MG63 (cell line): ENCODE measurements at regions not wholly inside any gene's neighbourhood (a gene's known extent, or its start where the extent isn't known, plus 50 kb on each side); places are given as distances from the start of the nearest gene placed in this dataset.

Source experiments
- DNase-seq: peaks from one replicate; pipeline ENCODE4 v3.0.0-alpha.2; 2020
- H3K27me3 ChIP-seq: fragments of 250-450 bp; sonication (Bioruptor Pico); 2 replicates; pipeline ENCODE4 v1.5.1; 2020; ENCODE audit warnings: mild to moderate bottlenecking, moderate library complexity
- H3K36me3 ChIP-seq: fragments of 250-450 bp; sonication (Bioruptor Pico); 2 replicates; pipeline ENCODE4 v1.5.1; 2020; ENCODE audit warnings: mild to moderate bottlenecking, moderate library complexity
- H3K4me3 ChIP-seq: fragments of 250-450 bp; sonication (Bioruptor Pico); 2 replicates; pipeline ENCODE4 v1.5.1; 2020; ENCODE audit warnings: mild to moderate bottlenecking, moderate library complexity
- H3K9me3 ChIP-seq: fragments of 250-450 bp; sonication (Bioruptor Pico); 2 replicates; pipeline ENCODE4 v1.5.1; 2020; ENCODE audit warnings: mild to moderate bottlenecking, moderate library complexity

GRCh38 chr15:89401631-89402517 is 67.2 kb upstream of the POLG start:
- H3K27me3 ChIP-seq, result no peaks in the 10 kb centered on the region
- peak; percentile 58 for DNase-seq
- H3K36me3 ChIP-seq, result no peaks in the 10 kb centered on the region
- peak overlapping the region; percentile 40 for H3K4me3 ChIP-seq
- H3K9me3 ChIP-seq, result no peaks in the 10 kb centered on the region

DNA sequence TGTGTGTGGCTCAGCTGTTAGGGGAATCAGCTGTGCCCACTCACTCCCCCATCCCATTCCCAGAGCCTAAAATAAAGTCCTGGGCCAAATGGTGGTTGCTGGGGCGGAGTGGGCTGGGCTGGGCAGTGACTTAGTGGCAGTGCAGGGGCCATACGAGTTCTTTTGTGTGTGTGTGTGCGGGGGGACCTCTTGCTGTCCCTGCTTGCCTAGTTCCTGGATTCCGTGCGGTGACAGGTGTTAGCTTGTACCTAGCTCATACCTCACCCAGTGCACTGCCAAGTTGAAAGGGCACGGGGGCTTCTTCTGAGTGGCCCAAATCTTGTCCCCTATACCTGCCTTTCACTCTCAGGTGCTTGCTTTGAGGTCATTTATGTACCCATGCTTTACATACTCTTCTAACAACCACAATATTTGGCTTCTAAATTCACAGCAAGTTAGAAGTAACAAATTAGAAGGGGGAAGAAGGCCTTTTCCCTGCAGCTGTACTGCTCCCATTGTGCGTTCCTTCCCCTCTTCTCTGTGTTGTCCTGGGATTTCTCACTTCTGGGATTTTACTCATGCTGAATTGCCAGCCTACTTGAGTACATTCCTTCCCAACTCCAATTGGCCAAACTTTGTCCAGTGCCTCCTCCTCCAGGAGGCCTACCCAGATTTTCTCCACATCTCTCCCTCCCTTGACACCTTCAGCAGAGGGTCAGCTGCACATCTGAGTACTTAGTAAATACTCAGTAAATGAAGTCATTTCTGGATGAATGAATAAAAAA is 66.3 kb upstream of the POLG start:
- H3K36me3 ChIP-seq, result no peaks in the 10 kb centered on the region
- peak overlapping the region; percentile 48 for H3K4me3 ChIP-seq
- no peak for DNase-seq
- no peaks in the 10 kb centered on the region for H3K27me3 ChIP-seq
- no peaks in the 10 kb centered on the region for H3K9me3 ChIP-seq

- DNase-seq, result peak; percentile 51
- H3K27me3 ChIP-seq, result no peaks in the 10 kb centered on the region
- no peaks in the 10 kb centered on the region for H3K36me3 ChIP-seq
- H3K9me3 ChIP-seq, result no peaks in the 10 kb centered on the region
- peak overlapping the region; percentile 48 for H3K4me3 ChIP-seq
These were observed 65.6 kb upstream of the POLG start for GRCh38 chr15:89400116-89400781.

DNA sequence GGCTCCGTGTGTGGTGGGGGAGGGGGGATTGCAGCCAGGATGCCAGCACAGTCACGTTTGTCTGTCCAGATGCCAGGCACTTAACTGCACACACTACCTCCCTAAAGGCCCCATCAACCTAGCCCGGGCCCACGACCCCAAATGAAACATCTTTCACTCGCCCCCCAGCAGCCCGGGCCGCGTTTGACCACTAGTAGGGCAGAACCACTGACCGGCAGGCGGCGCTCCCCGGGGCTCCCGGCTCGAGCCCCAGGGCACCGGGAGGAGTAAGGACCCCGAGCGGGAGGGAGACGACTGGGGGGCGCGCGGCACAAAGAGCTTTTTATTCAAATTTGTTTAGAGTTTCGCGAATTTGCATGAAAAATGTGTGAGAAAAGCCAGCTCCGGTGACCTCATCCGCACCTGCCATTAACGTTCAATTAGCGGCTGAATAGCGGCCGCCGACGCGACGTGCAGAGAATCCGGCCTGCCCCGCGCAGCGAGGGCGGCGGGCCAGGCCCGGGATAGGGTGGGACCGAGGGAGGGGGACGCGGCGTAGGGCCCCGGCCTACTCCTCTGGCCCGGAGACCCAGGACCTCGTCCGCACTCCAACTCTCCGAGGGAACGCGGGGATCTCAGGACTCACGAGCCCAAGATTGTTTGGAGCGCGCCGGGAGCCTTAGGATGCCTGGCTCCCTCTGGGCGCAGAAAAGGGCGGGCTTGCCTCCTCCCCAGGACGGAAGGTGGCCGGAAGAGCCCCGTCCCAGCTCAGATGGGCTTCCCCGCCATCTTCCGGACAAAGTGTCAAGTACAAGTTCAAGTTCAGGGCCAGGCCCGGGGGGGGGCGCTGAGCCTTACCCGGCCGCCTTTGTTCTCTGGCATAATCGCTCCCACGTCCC is 64.9 kb upstream of the POLG start:
- Histone ChIP-seq H3K9me3 (no peaks in the 10 kb centered on the region), H3K27me3 (no peaks in the 10 kb centered on the region)
- DNase-seq, result peak; percentile 70

DNA sequence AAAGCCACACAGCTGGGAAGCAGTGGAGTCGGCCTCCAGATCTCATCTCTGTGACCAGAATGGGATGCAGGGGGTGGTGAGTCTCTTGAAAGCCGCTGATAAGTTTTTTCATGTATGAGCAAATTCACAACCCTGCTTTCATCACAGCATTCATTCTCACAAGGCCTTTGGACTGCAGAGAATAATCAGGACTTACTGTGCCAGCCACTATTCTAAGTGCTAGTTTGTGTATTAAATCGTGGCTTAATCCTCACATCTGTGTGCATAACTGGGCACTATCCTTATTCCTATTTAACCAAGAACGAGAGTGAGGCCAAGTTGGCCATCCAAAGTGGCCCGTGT is 64.2 kb upstream of the POLG start:
- Histone ChIP-seq H3K9me3 (no peaks in the 10 kb centered on the region), H3K4me3 (peak overlapping the region; percentile 48), H3K27me3 (no peaks in the 10 kb centered on the region), H3K36me3 (no peaks in the 10 kb centered on the region)
- DNase-seq, result no peak

More for the DNA sequence above, 64.9 kb upstream of the POLG start:
- H3K36me3 ChIP-seq, result no peaks in the 10 kb centered on the region
- peak overlapping the region; percentile 48 for H3K4me3 ChIP-seq

DNA sequence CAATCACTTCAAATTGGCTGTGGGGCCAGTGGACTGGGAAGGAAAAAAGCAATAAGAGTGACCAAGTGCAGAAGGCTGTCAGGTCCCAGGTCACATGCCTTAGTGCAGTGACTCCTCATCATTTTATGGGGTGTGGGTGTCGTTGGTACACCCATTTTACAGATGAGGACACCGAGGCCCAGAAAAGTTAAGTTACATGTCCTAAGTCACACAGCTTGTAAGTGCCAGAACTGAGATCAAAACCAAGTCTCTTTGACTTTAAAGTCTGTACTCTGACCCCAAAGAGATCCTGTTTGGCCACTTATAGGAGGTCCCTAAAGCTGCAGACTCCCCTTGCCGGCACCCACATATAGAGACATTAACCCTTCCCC is 63.0 kb upstream of the POLG start:
- Histone ChIP-seq H3K9me3 (no peaks in the 10 kb centered on the region), H3K4me3 (no peak overlapping the region), H3K27me3 (no peaks in the 10 kb centered on the region), H3K36me3 (no peaks in the 10 kb centered on the region)
- no peak for DNase-seq

DNA sequence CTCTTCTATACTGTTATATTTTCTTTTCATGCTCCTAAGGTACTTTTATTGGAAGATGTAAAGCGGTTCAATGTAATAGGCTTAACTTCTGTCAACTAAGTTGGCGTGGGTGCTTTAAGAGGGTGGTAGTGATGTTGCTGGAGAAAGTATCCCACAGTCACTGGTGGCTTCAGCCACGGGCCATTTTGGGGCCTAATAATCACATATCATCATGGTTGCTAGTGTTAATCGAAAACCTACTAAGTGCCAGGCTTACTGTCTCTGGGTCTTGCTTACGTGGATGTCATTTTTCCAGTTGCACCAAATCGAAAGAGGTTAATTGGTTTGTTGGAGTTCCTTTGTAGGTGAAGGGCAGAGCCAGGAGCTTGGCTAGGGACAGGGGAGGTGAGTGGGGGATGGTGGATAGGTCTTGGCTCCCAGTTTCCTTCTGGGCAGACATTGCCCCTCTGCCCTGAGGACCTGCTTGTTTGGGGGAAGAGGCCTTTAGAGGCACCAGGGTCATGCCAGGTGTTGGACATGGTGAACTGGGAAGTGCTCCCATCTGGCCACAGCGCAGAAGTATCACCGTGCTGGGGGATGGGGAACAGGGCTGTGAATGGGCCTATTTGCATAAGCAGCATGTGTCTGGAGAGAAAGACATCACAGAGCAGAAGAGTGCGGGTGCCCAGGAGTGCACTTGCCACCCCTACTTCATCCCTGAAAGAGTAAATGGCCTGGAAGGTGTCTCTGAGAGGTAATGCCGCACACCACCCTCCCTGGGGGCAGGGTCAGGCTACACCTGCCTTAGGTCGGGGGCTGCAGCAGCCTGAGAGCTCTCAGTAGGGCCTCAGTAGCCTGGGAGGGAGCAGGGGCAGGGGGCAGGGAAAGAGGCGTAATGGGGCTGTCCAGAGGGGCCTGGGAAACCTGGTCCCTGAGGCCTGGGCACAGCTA is 62.4 kb upstream of the POLG start:
- Histone ChIP-seq H3K4me3 (no peak overlapping the region), H3K9me3 (no peaks in the 10 kb centered on the region), H3K36me3 (no peaks in the 10 kb centered on the region), H3K27me3 (no peaks in the 10 kb centered on the region)
- no peak for DNase-seq

DNA sequence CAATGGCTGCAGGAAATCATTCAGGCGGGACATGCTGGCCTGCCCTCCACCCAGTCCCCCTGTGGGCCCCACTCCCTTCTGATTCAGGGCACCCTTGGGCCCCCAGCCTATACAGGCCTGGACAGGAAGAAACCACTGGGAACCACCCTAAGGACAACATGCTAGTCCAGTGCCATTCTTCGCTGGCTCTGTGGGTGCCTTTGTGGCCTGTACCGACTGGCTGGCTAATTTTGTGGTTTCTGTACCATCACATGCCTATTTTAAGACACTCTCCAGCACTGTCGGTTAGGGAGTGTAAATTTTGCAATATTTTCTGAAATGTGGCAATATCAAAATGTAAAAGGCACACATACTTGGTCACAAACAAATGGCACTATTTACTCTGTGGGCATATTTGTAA is 61.4 kb upstream of the POLG start:
- no peak overlapping the region for H3K4me3 ChIP-seq
- DNase-seq, result no peak
- H3K27me3 ChIP-seq, result no peaks in the 10 kb centered on the region
- no peaks in the 10 kb centered on the region for H3K36me3 ChIP-seq
- H3K9me3 ChIP-seq, result no peaks in the 10 kb centered on the region

DNA sequence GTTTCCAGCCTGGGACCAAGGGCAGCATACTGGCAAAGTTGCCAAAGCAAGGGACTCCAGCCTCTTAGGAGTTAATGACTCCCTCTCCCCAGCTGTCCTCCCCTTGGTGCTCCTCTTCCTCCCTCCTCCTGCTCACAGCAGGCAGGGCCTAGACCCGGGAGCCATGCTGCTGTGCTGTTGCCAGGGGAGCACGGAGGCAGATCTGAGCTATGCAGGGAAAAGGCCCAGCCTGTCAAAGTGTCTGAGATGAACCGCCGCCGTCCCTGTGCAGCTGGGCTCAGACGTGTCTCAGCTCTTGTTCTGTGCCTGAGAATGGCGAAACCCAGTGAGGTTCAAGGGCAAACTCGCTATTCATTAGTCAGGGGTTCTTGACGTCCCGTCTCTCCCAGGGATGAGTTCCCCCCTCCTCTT is 60.8 kb upstream of the POLG start:
- no peak for DNase-seq
- H3K36me3 ChIP-seq, result no peaks in the 10 kb centered on the region
- H3K27me3 ChIP-seq, result no peaks in the 10 kb centered on the region
- H3K9me3 ChIP-seq, result no peaks in the 10 kb centered on the region
- no peak overlapping the region for H3K4me3 ChIP-seq

- Histone ChIP-seq H3K4me3 (no peak overlapping the region), H3K27me3 (no peaks in the 10 kb centered on the region)
These were observed 60.4 kb upstream of the POLG start for GRCh38 chr15:89395031-89395430.

GRCh38 chr15:89393056-89393455 is 58.4 kb upstream of the POLG start:
- H3K36me3 ChIP-seq, result no peaks in the 10 kb centered on the region
- H3K4me3 ChIP-seq, result no peak overlapping the region
- no peaks in the 10 kb centered on the region for H3K9me3 ChIP-seq
- H3K27me3 ChIP-seq, result no peaks in the 10 kb centered on the region
- DNase-seq, result no peak

More at GRCh38 chr15:89395031-89395430, 60.4 kb upstream of the POLG start:
- no peak for DNase-seq
- Histone ChIP-seq H3K9me3 (no peaks in the 10 kb centered on the region), H3K36me3 (no peaks in the 10 kb centered on the region)

- no peak for DNase-seq
- no peaks in the 10 kb centered on the region for H3K9me3 ChIP-seq
- no peaks in the 10 kb centered on the region for H3K36me3 ChIP-seq
- no peaks in the 10 kb centered on the region for H3K27me3 ChIP-seq
- H3K4me3 ChIP-seq, result no peak overlapping the region
These were observed 57.1 kb upstream of the POLG start for GRCh38 chr15:89391685-89392257.

GRCh38 chr15:89389841-89390603 is 55.4 kb upstream of the POLG start:
- Histone ChIP-seq H3K4me3 (no peak overlapping the region), H3K9me3 (no peaks in the 10 kb centered on the region), H3K36me3 (no peaks in the 10 kb centered on the region), H3K27me3 (no peaks in the 10 kb centered on the region)
- DNase-seq, result no peak

DNA sequence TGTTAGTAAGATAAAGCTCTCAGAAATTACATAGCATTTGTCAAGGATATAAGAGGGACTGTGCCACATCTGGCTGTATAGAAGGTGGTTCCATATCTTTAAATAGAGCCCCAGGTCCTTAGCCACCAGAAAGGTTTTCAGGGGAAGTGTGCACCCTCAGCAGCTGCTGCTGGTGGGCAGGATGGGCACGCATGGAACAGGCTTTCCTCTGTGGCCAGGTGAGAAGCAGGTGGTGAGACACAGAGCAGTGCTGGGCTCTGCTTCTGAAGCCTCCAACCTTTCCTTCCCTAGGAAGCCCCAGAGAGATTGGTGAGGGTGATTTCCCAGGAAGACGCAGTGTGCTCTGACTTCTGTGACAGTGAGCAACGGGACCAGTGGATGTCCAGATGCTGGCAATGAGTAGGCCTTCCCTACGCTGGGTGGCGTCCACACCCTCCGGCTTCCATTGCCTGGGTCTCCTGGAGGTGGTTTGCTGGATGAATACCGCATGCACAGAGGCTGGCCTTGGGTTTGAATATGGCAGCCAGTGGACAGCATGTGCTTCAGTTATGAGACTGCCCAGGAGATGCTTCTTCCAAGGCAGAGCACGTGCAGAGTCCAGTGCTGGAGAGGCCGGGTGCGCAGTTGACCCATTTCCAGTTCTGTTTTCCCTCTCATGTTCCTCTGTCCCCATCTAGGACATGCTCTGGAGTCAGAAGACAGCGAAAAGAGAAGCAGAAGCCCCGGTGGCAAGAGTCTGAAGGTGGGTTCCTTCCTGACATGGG is 52.7 kb upstream of the POLG start:
- H3K9me3 ChIP-seq, result no peaks in the 10 kb centered on the region
- peaks cover 2% of the 10 kb centered on the region for H3K27me3 ChIP-seq
- DNase-seq, result no peak
- no peaks in the 10 kb centered on the region for H3K36me3 ChIP-seq
- no peak overlapping the region for H3K4me3 ChIP-seq
